ENCODE measurements at regions not wholly inside any gene's neighbourhood (a gene's known extent, or its start where the extent isn't known, plus 50 kb on each side); places are given as distances from the start of the nearest gene placed in this dataset.

GRCh38 chr17:34452769-34453168 lies 89.7 kb upstream of the CCL1 start:
- H3K9ac ChIP-seq (ENCODE audit: insufficient read length, low read depth) = no peak overlapping the region
- no peaks in the 10 kb centered on the region for H3K9me3 ChIP-seq (ENCODE audit: insufficient read depth, low read length)
- H3K27me3 ChIP-seq (ENCODE audit: insufficient read depth, insufficient read length) = no peaks in the 10 kb centered on the region
- H3K4me3 ChIP-seq (ENCODE audit: insufficient read length, low read depth) = no peak overlapping the region
- no peak for DNase-seq (ENCODE audit: low read depth, low spot score)
- H3K4me1 ChIP-seq (ENCODE audit: insufficient read depth, insufficient read length) = no peaks in the 10 kb centered on the region
- TF ChIP-seq SUZ12 (IDR thresholded peaks at IDR 0.05; ENCODE audit: extremely low read depth, insufficient read depth, insufficient read length) (no peak), ZNF274 (IDR thresholded peaks at IDR 0.05; ENCODE audit: low read depth, low read length) (no peak), YY1 (IDR thresholded peaks at IDR 0.05; ENCODE audit: insufficient read depth, insufficient read length) (no peak)
- no peaks in the 10 kb centered on the region for H3K36me3 ChIP-seq (ENCODE audit: insufficient read depth, insufficient read length, low read length)

GRCh38 chr17:34451313-34451712 lies 88.3 kb upstream of the CCL1 start:
- Histone ChIP-seq H3K27me3 (ENCODE audit: insufficient read depth, insufficient read length) (no peaks in the 10 kb centered on the region), H3K36me3 (ENCODE audit: insufficient read depth, insufficient read length, low read length) (no peaks in the 10 kb centered on the region), H3K9me3 (ENCODE audit: insufficient read depth, low read length) (no peaks in the 10 kb centered on the region), H3K9ac (ENCODE audit: insufficient read length, low read depth) (no peak overlapping the region), H3K4me1 (ENCODE audit: insufficient read depth, insufficient read length) (no peaks in the 10 kb centered on the region), H3K4me3 (ENCODE audit: insufficient read length, low read depth) (no peak overlapping the region)
- no peak for DNase-seq (ENCODE audit: low read depth, low spot score)
- TF ChIP-seq YY1 (IDR thresholded peaks at IDR 0.05; ENCODE audit: insufficient read depth, insufficient read length) = no peak
- TF ChIP-seq ZNF274 (IDR thresholded peaks at IDR 0.05; ENCODE audit: low read depth, low read length) = no peak
- TF ChIP-seq SUZ12 (IDR thresholded peaks at IDR 0.05; ENCODE audit: extremely low read depth, insufficient read depth, insufficient read length) = no peak

- Histone ChIP-seq H3K36me3 (ENCODE audit: insufficient read depth, insufficient read length, low read length) (no peaks in the 10 kb centered on the region), H3K4me3 (ENCODE audit: insufficient read length, low read depth) (no peak overlapping the region), H3K4me1 (ENCODE audit: insufficient read depth, insufficient read length) (no peaks in the 10 kb centered on the region), H3K9me3 (ENCODE audit: insufficient read depth, low read length) (no peaks in the 10 kb centered on the region), H3K27me3 (ENCODE audit: insufficient read depth, insufficient read length) (no peaks in the 10 kb centered on the region), H3K9ac (ENCODE audit: insufficient read length, low read depth) (no peak overlapping the region)
- no peak for TF ChIP-seq SUZ12 (IDR thresholded peaks at IDR 0.05; ENCODE audit: extremely low read depth, insufficient read depth, insufficient read length)
- TF ChIP-seq ZNF274 (IDR thresholded peaks at IDR 0.05; ENCODE audit: low read depth, low read length) = no peak
- TF ChIP-seq YY1 (IDR thresholded peaks at IDR 0.05; ENCODE audit: insufficient read depth, insufficient read length) = no peak
- DNase-seq (ENCODE audit: low read depth, low spot score) = no peak
Observed at GRCh38 chr17:34447406-34447805, 84.4 kb upstream of the CCL1 start.

GRCh38 chr17:34445101-34445500 lies 82.1 kb upstream of the CCL1 start:
- H3K4me1 ChIP-seq (ENCODE audit: insufficient read depth, insufficient read length) = no peaks in the 10 kb centered on the region
- no peaks in the 10 kb centered on the region for H3K9me3 ChIP-seq (ENCODE audit: insufficient read depth, low read length)
- H3K27me3 ChIP-seq (ENCODE audit: insufficient read depth, insufficient read length) = no peaks in the 10 kb centered on the region
- no peaks in the 10 kb centered on the region for H3K36me3 ChIP-seq (ENCODE audit: insufficient read depth, insufficient read length, low read length)
- no peak overlapping the region for H3K9ac ChIP-seq (ENCODE audit: insufficient read length, low read depth)
- no peak overlapping the region for H3K4me3 ChIP-seq (ENCODE audit: insufficient read length, low read depth)
- no peak for DNase-seq (ENCODE audit: low read depth, low spot score)
- TF ChIP-seq ZNF274 (IDR thresholded peaks at IDR 0.05; ENCODE audit: low read depth, low read length) (no peak), YY1 (IDR thresholded peaks at IDR 0.05; ENCODE audit: insufficient read depth, insufficient read length) (no peak), SUZ12 (IDR thresholded peaks at IDR 0.05; ENCODE audit: extremely low read depth, insufficient read depth, insufficient read length) (no peak)

- Histone ChIP-seq H3K27me3 (ENCODE audit: insufficient read depth, insufficient read length) (no peaks in the 10 kb centered on the region), H3K4me3 (ENCODE audit: insufficient read length, low read depth) (no peak overlapping the region), H3K9me3 (ENCODE audit: insufficient read depth, low read length) (no peaks in the 10 kb centered on the region), H3K4me1 (ENCODE audit: insufficient read depth, insufficient read length) (no peaks in the 10 kb centered on the region), H3K9ac (ENCODE audit: insufficient read length, low read depth) (no peak overlapping the region), H3K36me3 (ENCODE audit: insufficient read depth, insufficient read length, low read length) (no peaks in the 10 kb centered on the region)
- TF ChIP-seq SUZ12 (IDR thresholded peaks at IDR 0.05; ENCODE audit: extremely low read depth, insufficient read depth, insufficient read length) (no peak), YY1 (IDR thresholded peaks at IDR 0.05; ENCODE audit: insufficient read depth, insufficient read length) (no peak), ZNF274 (IDR thresholded peaks at IDR 0.05; ENCODE audit: low read depth, low read length) (no peak)
- DNase-seq (ENCODE audit: low read depth, low spot score) = no peak
Observed at GRCh38 chr17:34443619-34444469, 80.8 kb upstream of the CCL1 start.

GRCh38 chr17:34442387-34443111 lies 79.5 kb upstream of the CCL1 start:
- Histone ChIP-seq H3K36me3 (ENCODE audit: insufficient read depth, insufficient read length, low read length) (no peaks in the 10 kb centered on the region), H3K4me3 (ENCODE audit: insufficient read length, low read depth) (no peak overlapping the region), H3K27me3 (ENCODE audit: insufficient read depth, insufficient read length) (no peaks in the 10 kb centered on the region), H3K4me1 (ENCODE audit: insufficient read depth, insufficient read length) (no peaks in the 10 kb centered on the region), H3K9me3 (ENCODE audit: insufficient read depth, low read length) (no peaks in the 10 kb centered on the region), H3K9ac (ENCODE audit: insufficient read length, low read depth) (no peak overlapping the region)
- DNase-seq (ENCODE audit: low read depth, low spot score) = no peak
- TF ChIP-seq SUZ12 (IDR thresholded peaks at IDR 0.05; ENCODE audit: extremely low read depth, insufficient read depth, insufficient read length) = no peak
- no peak for TF ChIP-seq YY1 (IDR thresholded peaks at IDR 0.05; ENCODE audit: insufficient read depth, insufficient read length)
- TF ChIP-seq ZNF274 (IDR thresholded peaks at IDR 0.05; ENCODE audit: low read depth, low read length) = no peak

GRCh38 chr17:34437188-34437587 lies 74.2 kb upstream of the CCL1 start:
- Histone ChIP-seq H3K27me3 (ENCODE audit: insufficient read depth, insufficient read length) (no peaks in the 10 kb centered on the region), H3K4me3 (ENCODE audit: insufficient read length, low read depth) (no peak overlapping the region), H3K9me3 (ENCODE audit: insufficient read depth, low read length) (no peaks in the 10 kb centered on the region), H3K4me1 (ENCODE audit: insufficient read depth, insufficient read length) (no peaks in the 10 kb centered on the region), H3K9ac (ENCODE audit: insufficient read length, low read depth) (no peak overlapping the region), H3K36me3 (ENCODE audit: insufficient read depth, insufficient read length, low read length) (no peaks in the 10 kb centered on the region)
- TF ChIP-seq SUZ12 (IDR thresholded peaks at IDR 0.05; ENCODE audit: extremely low read depth, insufficient read depth, insufficient read length) (no peak), YY1 (IDR thresholded peaks at IDR 0.05; ENCODE audit: insufficient read depth, insufficient read length) (no peak), ZNF274 (IDR thresholded peaks at IDR 0.05; ENCODE audit: low read depth, low read length) (no peak)
- DNase-seq (ENCODE audit: low read depth, low spot score) = no peak

Measured in NT2/D1 (cell line).